ENCODE measurements at regions not wholly inside any gene's neighbourhood (a gene's known extent, or its start where the extent isn't known, plus 50 kb on each side); places are given as distances from the start of the nearest gene placed in this dataset.

- Histone ChIP-seq H3K9me3 (ENCODE audit: control extremely low read depth in 1 of 3, control insufficient read depth in 2 of 3, insufficient read depth in 1 of 3, low read length in 2 of 3) (peaks cover 0 to 32% (median 0%) of the 10 kb centered on the region in 3 donors), H3K9ac (ENCODE audit: low read length) (peak overlapping the region; percentile 58), H4K20me1 (ENCODE audit: control insufficient read depth, insufficient read depth, low read length, poor library complexity, severe bottlenecking) (no peaks in the 10 kb centered on the region), H3K4me2 (replicated peaks; ENCODE audit: low read depth, low read length, poor library complexity, severe bottlenecking) (peak overlapping the region; percentile 80), H3K79me2 (ENCODE audit: control insufficient read depth, insufficient read depth, low read length) (no peaks in the 10 kb centered on the region), H2AFZ (ENCODE audit: insufficient read depth, low read depth, low read length, poor library complexity, severe bottlenecking) (peak overlapping the region; percentile 71), H3K27ac (ENCODE audit: low read length in 2 of 2) (no peak overlapping the region), H3K4me1 (ENCODE audit: control insufficient read depth in 2 of 2, insufficient read depth in 2 of 2, low read length in 2 of 2) (peaks cover 24 to 27% of the 10 kb centered on the region in 2 donors), H3K36me3 (replicated peaks in 1 of 2; ENCODE audit: control extremely low read depth in 1 of 2, control insufficient read depth in 1 of 2, extremely low read depth in 1 of 2, insufficient read depth in 2 of 2, low read length in 1 of 2) (no peaks in the 10 kb centered on the region), H3K4me3 (ENCODE audit: control extremely low read depth in 1 of 5, extremely low read depth in 1 of 5, insufficient read depth in 1 of 5, low read depth in 2 of 5, low read length in 4 of 5) (peak overlapping the region in 1 of 5 experiments; percentile 54), H3K27me3 (replicated peaks in 1 of 4; ENCODE audit: control extremely low read depth in 1 of 4, control insufficient read depth in 3 of 4, insufficient read depth in 4 of 4, low read length in 3 of 4) (peaks cover 0 to 81% (median 48%) of the 10 kb centered on the region in 4 experiments)
- TF ChIP-seq, protein P1, sequence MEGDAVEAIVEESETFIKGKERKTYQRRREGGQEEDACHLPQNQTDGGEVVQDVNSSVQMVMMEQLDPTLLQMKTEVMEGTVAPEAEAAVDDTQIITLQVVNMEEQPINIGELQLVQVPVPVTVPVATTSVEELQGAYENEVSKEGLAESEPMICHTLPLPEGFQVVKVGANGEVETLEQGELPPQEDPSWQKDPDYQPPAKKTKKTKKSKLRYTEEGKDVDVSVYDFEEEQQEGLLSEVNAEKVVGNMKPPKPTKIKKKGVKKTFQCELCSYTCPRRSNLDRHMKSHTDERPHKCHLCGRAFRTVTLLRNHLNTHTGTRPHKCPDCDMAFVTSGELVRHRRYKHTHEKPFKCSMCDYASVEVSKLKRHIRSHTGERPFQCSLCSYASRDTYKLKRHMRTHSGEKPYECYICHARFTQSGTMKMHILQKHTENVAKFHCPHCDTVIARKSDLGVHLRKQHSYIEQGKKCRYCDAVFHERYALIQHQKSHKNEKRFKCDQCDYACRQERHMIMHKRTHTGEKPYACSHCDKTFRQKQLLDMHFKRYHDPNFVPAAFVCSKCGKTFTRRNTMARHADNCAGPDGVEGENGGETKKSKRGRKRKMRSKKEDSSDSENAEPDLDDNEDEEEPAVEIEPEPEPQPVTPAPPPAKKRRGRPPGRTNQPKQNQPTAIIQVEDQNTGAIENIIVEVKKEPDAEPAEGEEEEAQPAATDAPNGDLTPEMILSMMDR (IDR thresholded peaks at IDR 0.05), result no peak
- peak; percentile 88 for TF ChIP-seq EZH2 (IDR thresholded peaks at IDR 0.05; ENCODE audit: borderline replicate concordance, insufficient read depth, low read depth, low read length, poor library complexity, severe bottlenecking)
- DNase-seq (peak; percentile 47), ATAC-seq (ENCODE audit: low read depth) (no peak)
- peak overlapping the region; percentile 85 for H3K4me3 Mint-ChIP-seq
- H3K27me3 Mint-ChIP-seq, result peaks cover 71% of the 10 kb centered on the region
- 4% methylated on average over 29 of the region's 45 CpGs for WGBS (ENCODE audit: insufficient coverage)
- H3K27ac Mint-ChIP-seq, result no peak overlapping the region
- intact Hi-C loops (cut with micrococcal nuclease), result no loop called here
- peaks cover 24% of the 10 kb centered on the region for H3K4me1 Mint-ChIP-seq
- POLR2A ChIA-PET, result no interaction called here
- CTCF ChIA-PET, result interaction anchor here (0.6 kb wide), 2 partner anchors 43 to 121 kb away, joined by 3 to 5 read pairs; no protein-coding TSS in a partner anchor
- no peaks in the 10 kb centered on the region for H3K9me3 Mint-ChIP-seq (ENCODE audit: insufficient read depth)
Measured at GRCh38 chr10:100655760-100656421, 89.5 kb upstream of the PAX2 start.

GRCh38 chr10:100656454-100656853, 88.9 kb upstream of the PAX2 start:
- peaks cover 24% of the 10 kb centered on the region for H3K4me1 Mint-ChIP-seq
- Histone ChIP-seq H3K9ac (ENCODE audit: low read length) (no peak overlapping the region), H3K27ac (ENCODE audit: low read length in 2 of 2) (no peak overlapping the region), H4K20me1 (ENCODE audit: control insufficient read depth, insufficient read depth, low read length, poor library complexity, severe bottlenecking) (no peaks in the 10 kb centered on the region), H3K36me3 (replicated peaks in 1 of 2; ENCODE audit: control extremely low read depth in 1 of 2, control insufficient read depth in 1 of 2, extremely low read depth in 1 of 2, insufficient read depth in 2 of 2, low read length in 1 of 2) (no peaks in the 10 kb centered on the region), H3K4me1 (ENCODE audit: control insufficient read depth in 2 of 2, insufficient read depth in 2 of 2, low read length in 2 of 2) (peaks cover 24 to 27% of the 10 kb centered on the region in 2 donors), H3K9me3 (ENCODE audit: control extremely low read depth in 1 of 3, control insufficient read depth in 2 of 3, insufficient read depth in 1 of 3, low read length in 2 of 3) (peaks cover 0 to 32% (median 0%) of the 10 kb centered on the region in 3 donors), H3K4me2 (replicated peaks; ENCODE audit: low read depth, low read length, poor library complexity, severe bottlenecking) (peak overlapping the region; percentile 80), H3K4me3 (ENCODE audit: control extremely low read depth in 1 of 5, extremely low read depth in 1 of 5, insufficient read depth in 1 of 5, low read depth in 2 of 5, low read length in 4 of 5) (no peak overlapping the region), H3K79me2 (ENCODE audit: control insufficient read depth, insufficient read depth, low read length) (no peaks in the 10 kb centered on the region), H2AFZ (ENCODE audit: insufficient read depth, low read depth, low read length, poor library complexity, severe bottlenecking) (no peak overlapping the region), H3K27me3 (replicated peaks in 1 of 4; ENCODE audit: control extremely low read depth in 1 of 4, control insufficient read depth in 3 of 4, insufficient read depth in 4 of 4, low read length in 3 of 4) (peaks cover 0 to 84% (median 48%) of the 10 kb centered on the region in 4 experiments)
- peak; percentile 31 for DNase-seq
- no peaks in the 10 kb centered on the region for H3K9me3 Mint-ChIP-seq (ENCODE audit: insufficient read depth)
- no peak for ATAC-seq (ENCODE audit: low read depth)
- intact Hi-C loops (cut with micrococcal nuclease), result no loop called here
- 8% methylated on average over 6 of the region's 34 CpGs for WGBS (ENCODE audit: insufficient coverage)
- H3K27ac Mint-ChIP-seq, result no peak overlapping the region
- TF ChIP-seq EZH2 (IDR thresholded peaks at IDR 0.05; ENCODE audit: borderline replicate concordance, insufficient read depth, low read depth, low read length, poor library complexity, severe bottlenecking), result no peak
- TF ChIP-seq, protein P1 (IDR thresholded peaks at IDR 0.05), result no peak
- CTCF ChIA-PET, result interaction anchor here (0.6 kb wide), 1 partner anchor 121 kb away, joined by 3 read pairs; no protein-coding TSS in a partner anchor
- POLR2A ChIA-PET, result no interaction called here
- peaks cover 75% of the 10 kb centered on the region for H3K27me3 Mint-ChIP-seq
- no peak overlapping the region for H3K4me3 Mint-ChIP-seq
